Natural killer cell (primary cell): ENCODE measurements at regions not wholly inside any gene's neighbourhood (a gene's known extent, or its start where the extent isn't known, plus 50 kb on each side); places are given as distances from the start of the nearest gene placed in this dataset.

ENCODE experiments used
- ATAC-seq, 3 donors: fragments of 150-1000 bp in 2 of 3; fragments of 200-7000 bp in 1 of 3; cut with Tn5 transposase; 1 replicate in 1 of 3; 2 replicates in 2 of 3; pipeline ENCODE4 v1.10.0; 2021; ENCODE audit warnings: mild to moderate bottlenecking in 2 of 3, moderate library complexity in 2 of 3
- DNase-seq, 2 donors: peaks; one replicate each; pipeline versions ENCODE4 v3.0.0 to v3.0.0-alpha.2; 2013 to 2021; ENCODE audit warnings: mixed read lengths in 1 of 2
- H3K27ac ChIP-seq: one replicate; pipeline ENCODE4 v1.5.1; 2013; ENCODE audit warnings: mild to moderate bottlenecking, low read length
- H3K27me3 ChIP-seq: one replicate; pipeline ENCODE4 v1.6.1; 2013; ENCODE audit warnings: low read length; ENCODE audit not compliant: control insufficient read depth, insufficient read depth
- H3K36me3 ChIP-seq: one replicate; pipeline ENCODE4 v1.6.1; 2013; ENCODE audit warnings: low read length; ENCODE audit not compliant: control insufficient read depth, insufficient read depth
- H3K4me1 ChIP-seq: one replicate; pipeline ENCODE4 v1.6.1; 2013; ENCODE audit warnings: low read length; ENCODE audit not compliant: control insufficient read depth, insufficient read depth
- H3K4me3 ChIP-seq: one replicate; pipeline ENCODE4 v1.5.1; 2013; ENCODE audit warnings: low read length
- H3K9me3 ChIP-seq: one replicate; pipeline ENCODE4 v1.6.1; 2013; ENCODE audit warnings: low read length; ENCODE audit not compliant: control insufficient read depth, insufficient read depth
- H3K27ac Mint-ChIP-seq, 2 donors: one replicate each; pipeline ENCODE4 v1.8.0; 2022; ENCODE audit warnings: mild to moderate bottlenecking in 2 of 2, mixed read lengths in 2 of 2, moderate library complexity in 1 of 2
- H3K27me3 Mint-ChIP-seq, 2 donors: one replicate each; pipeline ENCODE4 v1.8.0; 2022; ENCODE audit warnings: low read depth in 2 of 2, mixed read lengths in 2 of 2
- H3K36me3 Mint-ChIP-seq: one replicate; pipeline ENCODE4 v1.8.0; 2022; ENCODE audit warnings: mixed read lengths
- H3K4me1 Mint-ChIP-seq, 2 donors: one replicate each; pipeline ENCODE4 v1.8.0; 2022; ENCODE audit warnings: mixed read lengths in 2 of 2
- H3K4me3 Mint-ChIP-seq: one replicate; pipeline ENCODE4 v1.8.0; 2022; ENCODE audit warnings: mild to moderate bottlenecking, moderate library complexity, mixed read lengths
- H3K9me3 Mint-ChIP-seq, 2 donors: one replicate each; pipeline ENCODE4 v1.8.0; 2022; ENCODE audit warnings: mixed read lengths in 2 of 2
- WGBS: methylation state at CpG from one replicate; pipeline ENCODE4 v1.1.7; 2013; ENCODE audit warnings: missing lambda C conversion rate; ENCODE audit not compliant: insufficient coverage; 5-methylcytosine and 5-hydroxymethylcytosine counted together
- intact Hi-C: fragments of 100-400 bp; cut with micrococcal nuclease; formaldehyde crosslinking; loops from one replicate; pipeline ENCODE4 v1.14.2; 2022
- TF ChIP-seq, protein P1 (sequence below): fragments of 200-600 bp; IDR thresholded peaks from one replicate; pipeline ENCODE4 v1.8.0; 2022; ENCODE audit warnings: antibody characterized with exemption

DNA sequence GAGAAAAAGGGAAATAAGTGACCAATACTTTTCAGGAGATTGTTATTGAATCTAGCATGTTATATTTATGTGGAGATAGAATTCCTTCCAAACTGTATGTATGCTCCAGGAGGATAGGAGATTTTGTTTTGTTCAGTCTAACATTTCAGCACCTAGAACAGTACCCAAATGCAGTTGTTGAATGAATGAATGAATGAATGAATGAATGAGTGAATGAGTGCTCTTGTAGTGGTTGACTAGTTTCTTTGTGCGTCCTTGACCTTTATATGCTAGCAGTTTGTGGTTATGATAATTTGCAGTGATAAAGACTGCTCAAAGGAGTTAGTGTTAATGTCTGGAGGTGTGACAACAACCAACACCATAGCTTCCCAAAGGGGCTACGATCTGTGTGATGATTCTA, 663.5 kb upstream of the GOT2 start:
- H3K9me3 ChIP-seq, result no peaks in the 10 kb centered on the region
- H3K27ac Mint-ChIP-seq, result no peak overlapping the region
- 100% methylated on average over 1 of the region's 2 CpGs for WGBS

DNA sequence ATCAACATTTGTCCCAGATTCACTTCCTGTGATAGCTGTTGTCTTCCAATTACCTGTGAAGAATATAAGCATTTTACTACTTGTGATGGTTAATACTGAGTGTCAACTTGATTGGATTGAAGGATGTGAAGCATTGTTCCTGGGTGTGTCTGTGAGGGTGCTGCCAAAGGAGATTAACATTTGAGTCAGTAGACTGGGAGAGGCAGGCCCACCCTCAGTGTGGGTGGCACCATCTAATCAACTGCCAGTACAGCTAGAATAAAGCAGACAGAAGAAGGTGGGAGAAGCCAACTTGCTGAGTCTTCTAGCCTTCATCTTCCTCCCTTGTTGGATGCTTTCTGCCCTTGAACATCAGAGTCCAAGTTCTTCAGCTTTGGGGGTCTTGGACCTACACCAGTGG, 660.4 kb upstream of the GOT2 start:
- DNase-seq (no peak), ATAC-seq (no peak)
- Mint-ChIP-seq H3K9me3 (peaks cover 5 to 12% of the 10 kb centered on the region in 2 donors), H3K36me3 (no peaks in the 10 kb centered on the region), H3K4me3 (no peak overlapping the region), H3K27ac (no peak overlapping the region), H3K4me1 (no peaks in the 10 kb centered on the region), H3K27me3 (no peaks in the 10 kb centered on the region)
- TF ChIP-seq, protein P1, sequence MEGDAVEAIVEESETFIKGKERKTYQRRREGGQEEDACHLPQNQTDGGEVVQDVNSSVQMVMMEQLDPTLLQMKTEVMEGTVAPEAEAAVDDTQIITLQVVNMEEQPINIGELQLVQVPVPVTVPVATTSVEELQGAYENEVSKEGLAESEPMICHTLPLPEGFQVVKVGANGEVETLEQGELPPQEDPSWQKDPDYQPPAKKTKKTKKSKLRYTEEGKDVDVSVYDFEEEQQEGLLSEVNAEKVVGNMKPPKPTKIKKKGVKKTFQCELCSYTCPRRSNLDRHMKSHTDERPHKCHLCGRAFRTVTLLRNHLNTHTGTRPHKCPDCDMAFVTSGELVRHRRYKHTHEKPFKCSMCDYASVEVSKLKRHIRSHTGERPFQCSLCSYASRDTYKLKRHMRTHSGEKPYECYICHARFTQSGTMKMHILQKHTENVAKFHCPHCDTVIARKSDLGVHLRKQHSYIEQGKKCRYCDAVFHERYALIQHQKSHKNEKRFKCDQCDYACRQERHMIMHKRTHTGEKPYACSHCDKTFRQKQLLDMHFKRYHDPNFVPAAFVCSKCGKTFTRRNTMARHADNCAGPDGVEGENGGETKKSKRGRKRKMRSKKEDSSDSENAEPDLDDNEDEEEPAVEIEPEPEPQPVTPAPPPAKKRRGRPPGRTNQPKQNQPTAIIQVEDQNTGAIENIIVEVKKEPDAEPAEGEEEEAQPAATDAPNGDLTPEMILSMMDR, result no peak
- Histone ChIP-seq H3K4me1 (no peaks in the 10 kb centered on the region), H3K27ac (no peak overlapping the region), H3K36me3 (no peaks in the 10 kb centered on the region), H3K27me3 (no peaks in the 10 kb centered on the region), H3K9me3 (no peaks in the 10 kb centered on the region), H3K4me3 (no peak overlapping the region)
- intact Hi-C loops, result no loop called here

More for the DNA sequence above, 663.5 kb upstream of the GOT2 start:
- no peaks in the 10 kb centered on the region for H3K27me3 ChIP-seq
- H3K4me3 ChIP-seq, result no peak overlapping the region
- no peak overlapping the region for H3K27ac ChIP-seq
- no peak for ATAC-seq
- Mint-ChIP-seq H3K36me3 (no peaks in the 10 kb centered on the region), H3K4me1 (no peaks in the 10 kb centered on the region), H3K4me3 (no peak overlapping the region), H3K9me3 (peaks cover 7 to 9% of the 10 kb centered on the region in 2 donors), H3K27me3 (no peaks in the 10 kb centered on the region)
- no peaks in the 10 kb centered on the region for H3K36me3 ChIP-seq
- no peak for DNase-seq
- no peaks in the 10 kb centered on the region for H3K4me1 ChIP-seq
- intact Hi-C loops, result no loop called here
- TF ChIP-seq, protein P1, result no peak

DNA sequence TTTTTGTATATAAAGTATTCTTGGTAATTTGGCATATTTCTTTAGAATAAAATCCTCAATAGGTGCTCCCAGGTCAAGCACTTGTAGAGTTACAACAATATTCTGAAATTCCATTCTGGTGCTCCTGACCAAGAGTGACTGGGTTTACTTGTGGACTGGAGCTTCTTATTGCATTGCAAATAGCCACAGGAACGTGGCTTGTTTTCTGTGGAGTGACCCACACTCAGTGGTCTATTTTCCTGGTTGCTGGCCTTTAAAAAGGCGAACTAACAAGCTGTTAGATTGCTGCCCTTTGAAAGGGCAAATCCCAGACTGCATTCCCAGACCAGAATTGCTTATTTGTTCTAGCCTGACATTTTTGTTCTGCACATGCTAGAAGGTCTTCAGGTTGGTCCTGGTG, 658.8 kb upstream of the GOT2 start:
- intact Hi-C loops, result no loop called here
- Histone ChIP-seq H3K27me3 (no peaks in the 10 kb centered on the region), H3K4me1 (no peaks in the 10 kb centered on the region), H3K27ac (no peak overlapping the region), H3K36me3 (no peaks in the 10 kb centered on the region), H3K9me3 (no peaks in the 10 kb centered on the region), H3K4me3 (no peak overlapping the region)
- TF ChIP-seq, protein P1, result no peak
- DNase-seq (no peak), ATAC-seq (no peak)
- Mint-ChIP-seq H3K27ac (no peak overlapping the region), H3K36me3 (no peaks in the 10 kb centered on the region), H3K9me3 (peaks cover 5 to 15% of the 10 kb centered on the region in 2 donors), H3K4me3 (no peak overlapping the region), H3K27me3 (no peaks in the 10 kb centered on the region), H3K4me1 (no peaks in the 10 kb centered on the region)
- 71% methylated on average over 2 of the region's 2 CpGs for WGBS

DNA sequence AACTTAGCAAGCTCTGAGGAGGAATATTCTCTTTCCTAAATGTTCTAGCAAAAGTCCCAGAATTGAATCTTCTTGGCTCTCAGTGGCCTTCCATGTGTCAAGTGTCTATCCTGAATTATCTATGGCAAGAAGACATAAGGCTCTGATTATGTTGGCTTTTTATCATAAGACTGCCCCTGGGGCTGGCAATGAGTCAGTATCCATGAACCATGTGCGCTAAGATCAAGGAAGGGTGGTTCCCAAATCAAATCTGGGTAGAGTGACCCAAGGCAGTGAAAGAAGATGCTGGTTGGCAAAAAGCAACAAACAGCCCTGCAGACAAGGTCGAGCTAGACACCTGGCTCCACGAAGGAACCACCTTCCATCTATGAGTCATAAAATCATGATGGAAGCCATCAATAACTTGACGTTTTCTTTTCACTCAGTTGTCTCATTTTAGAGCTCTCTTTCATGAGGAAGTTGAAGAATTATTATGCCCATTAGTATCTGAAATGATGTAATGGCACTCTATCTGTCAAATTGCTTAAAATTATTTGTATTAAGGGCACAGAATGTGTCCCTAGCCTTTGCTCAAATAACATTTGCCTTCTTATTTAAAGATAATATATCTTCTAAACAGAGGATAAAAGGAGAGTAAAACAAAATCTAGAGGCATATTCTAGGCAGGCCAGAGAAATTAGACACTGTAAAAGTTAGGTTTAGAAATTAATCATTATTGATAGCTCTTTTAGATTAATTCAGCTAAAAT, 657.7 kb upstream of the GOT2 start:
- Histone ChIP-seq H3K4me3 (no peak overlapping the region), H3K27me3 (no peaks in the 10 kb centered on the region), H3K36me3 (no peaks in the 10 kb centered on the region), H3K27ac (no peak overlapping the region), H3K4me1 (no peaks in the 10 kb centered on the region), H3K9me3 (no peaks in the 10 kb centered on the region)
- no peaks in the 10 kb centered on the region for H3K36me3 Mint-ChIP-seq
- intact Hi-C loops, result no loop called here
- DNase-seq, result no peak
- TF ChIP-seq, protein P1, result no peak
- 90% methylated on average over 4 of the region's 4 CpGs for WGBS
- no peaks in the 10 kb centered on the region for H3K4me1 Mint-ChIP-seq
- H3K4me3 Mint-ChIP-seq, result no peak overlapping the region
- peaks cover 3 to 10% of the 10 kb centered on the region in 2 donors for H3K9me3 Mint-ChIP-seq
- H3K27me3 Mint-ChIP-seq, result no peaks in the 10 kb centered on the region
- no peak for ATAC-seq
- no peak overlapping the region for H3K27ac Mint-ChIP-seq
